B cell (primary cell): ENCODE measurements at regions not wholly inside any gene's neighbourhood (a gene's known extent, or its start where the extent isn't known, plus 50 kb on each side); places are given as distances from the start of the nearest gene placed in this dataset.

Experiments used
- ATAC-seq: fragments of 200-7000 bp; cut with Tn5 transposase; one replicate; pipeline ENCODE4 v1.10.0; 2021; ENCODE audit warnings: low read depth, mild to moderate bottlenecking, moderate number of reproducible peaks, moderate library complexity
- CTCF ChIA-PET: fragments of 350-600 bp; sonication (Branson Sonifier 250); formaldehyde crosslinking; loops from one replicate; lab custom pipeline; 2021; ENCODE audit warnings: antibody characterized with exemption, inconsistent platforms; lab: Charles Lee
- POLR2A ChIA-PET: fragments of 350-600 bp; sonication (Branson Sonifier 250); formaldehyde crosslinking; loops from one replicate; lab custom pipeline; 2021; ENCODE audit warnings: antibody characterized with exemption; lab: Charles Lee
- DNase-seq: peaks from one replicate; pipeline ENCODE4 v3.0.0; 2013
- H2AFZ ChIP-seq: 2 replicates; pipeline ENCODE4 v1.6.1; 2012; ENCODE audit warnings: mild to moderate bottlenecking, low read depth, low read length; ENCODE audit not compliant: insufficient read depth, poor library complexity, severe bottlenecking
- H3K27ac ChIP-seq, 2 donors: 1 replicate in 1 of 2; 2 replicates in 1 of 2; pipeline ENCODE4 v1.5.1; 2012 to 2013; ENCODE audit warnings: low read length in 2 of 2, mild to moderate bottlenecking in 2 of 2, moderate library complexity in 1 of 2
- H3K27me3 ChIP-seq, 4 experiments: fragments of 200-600 bp in 1 of 4; sonication (generic) in 1 of 4; replicated peaks in 1 of 4; 1 replicate in 2 of 4; 2 replicates in 2 of 4; pipeline versions ENCODE4 v1.6.1 to v1.7.0; 2013 to 2016; ENCODE audit warnings: low read length in 3 of 4, mild to moderate bottlenecking in 2 of 4, mixed read lengths in 1 of 4, moderate library complexity in 1 of 4; ENCODE audit not compliant: insufficient read depth in 4 of 4, control insufficient read depth in 3 of 4; ENCODE audit errors: control extremely low read depth in 1 of 4
- H3K36me3 ChIP-seq, 2 experiments: replicated peaks in 1 of 2; 1 replicate in 1 of 2; 2 replicates in 1 of 2; pipeline versions ENCODE4 v1.6.1 to v1.7.1; 2013; ENCODE audit warnings: low read length in 1 of 2; ENCODE audit not compliant: insufficient read depth in 2 of 2, control insufficient read depth in 1 of 2; ENCODE audit errors: control extremely low read depth in 1 of 2, extremely low read depth in 1 of 2
- H3K4me1 ChIP-seq, 2 donors: fragments of 200-600 bp in 1 of 2; sonication (generic) in 1 of 2; 1 replicate in 1 of 2; 2 replicates in 1 of 2; pipeline versions ENCODE4 v1.5.1 to v1.6.1; 2013 to 2017; ENCODE audit warnings: low read length in 2 of 2; ENCODE audit not compliant: control insufficient read depth in 2 of 2, insufficient read depth in 2 of 2
- H3K4me2 ChIP-seq: replicated peaks from 2 replicates; pipeline ENCODE3; 2012; ENCODE audit warnings: mild to moderate bottlenecking, low read depth, low read length; ENCODE audit not compliant: poor library complexity, severe bottlenecking
- H3K4me3 ChIP-seq, 5 experiments: fragments of 200-600 bp in 1 of 5; sonication (generic) in 1 of 5; 1 replicate in 3 of 5; 2 replicates in 2 of 5; pipeline versions ENCODE4 v1.5.1 to v1.7.0; 2011 to 2016; ENCODE audit warnings: low read length in 4 of 5, mild to moderate bottlenecking in 4 of 5, low read depth in 2 of 5, control low read depth in 1 of 5, moderate library complexity in 1 of 5; ENCODE audit not compliant: insufficient read depth in 1 of 5; ENCODE audit errors: control extremely low read depth in 1 of 5, extremely low read depth in 1 of 5
- H3K79me2 ChIP-seq: fragments of 200-600 bp; sonication (generic); one replicate; pipeline ENCODE4 v1.6.0; 2016; ENCODE audit warnings: low read length; ENCODE audit not compliant: control insufficient read depth, insufficient read depth
- H3K9ac ChIP-seq: fragments of 200-600 bp; sonication (generic); 2 replicates; pipeline ENCODE4 v1.6.1; 2017; ENCODE audit warnings: mild to moderate bottlenecking, low read length, moderate library complexity
- H3K9me3 ChIP-seq, 3 donors: one replicate each; pipeline versions ENCODE4 v1.6.1 to v1.7.1; 2013; ENCODE audit warnings: low read length in 2 of 3; ENCODE audit not compliant: control insufficient read depth in 2 of 3, insufficient read depth in 1 of 3; ENCODE audit errors: control extremely low read depth in 1 of 3
- H4K20me1 ChIP-seq: 2 replicates; pipeline ENCODE4 v1.6.0; 2012; ENCODE audit warnings: mild to moderate bottlenecking, low read length; ENCODE audit not compliant: insufficient read depth, control insufficient read depth, poor library complexity, severe bottlenecking
- H3K27ac Mint-ChIP-seq: one replicate; pipeline ENCODE4 v1.8.0; 2021; ENCODE audit warnings: mixed read lengths
- H3K27me3 Mint-ChIP-seq: one replicate; pipeline ENCODE4 v1.8.0; 2021; ENCODE audit warnings: mixed read lengths
- H3K4me1 Mint-ChIP-seq: one replicate; pipeline ENCODE4 v1.8.0; 2021; ENCODE audit warnings: mixed read lengths
- H3K4me3 Mint-ChIP-seq: one replicate; pipeline ENCODE4 v1.8.0; 2021; ENCODE audit warnings: mixed read lengths
- H3K9me3 Mint-ChIP-seq: one replicate; pipeline ENCODE4 v1.8.0; 2022; ENCODE audit warnings: mixed read lengths; ENCODE audit not compliant: insufficient read depth
- EZH2 ChIP-seq: IDR thresholded peaks from 2 replicates; pipeline ENCODE4 v1.6.1; 2012; ENCODE audit warnings: borderline replicate concordance, low read depth, mild to moderate bottlenecking, moderate library complexity, low read length; ENCODE audit not compliant: insufficient read depth, poor library complexity, severe bottlenecking
- whole genome bisulfite sequencing: methylation state at CpG from one replicate; pipeline ENCODE4 v1.1.5; 2013; ENCODE audit warnings: missing lambda C conversion rate; ENCODE audit not compliant: insufficient coverage; 5-methylcytosine and 5-hydroxymethylcytosine counted together
- intact Hi-C: fragments of 100-400 bp; cut with micrococcal nuclease; formaldehyde crosslinking; loops from one replicate; pipeline ENCODE4 v1.10.0; 2022
- TF ChIP-seq, protein P1 (sequence below): fragments of 200-600 bp; IDR thresholded peaks from one replicate; pipeline ENCODE4 v1.8.0; 2022; ENCODE audit warnings: antibody characterized with exemption, mild to moderate bottlenecking

DNA sequence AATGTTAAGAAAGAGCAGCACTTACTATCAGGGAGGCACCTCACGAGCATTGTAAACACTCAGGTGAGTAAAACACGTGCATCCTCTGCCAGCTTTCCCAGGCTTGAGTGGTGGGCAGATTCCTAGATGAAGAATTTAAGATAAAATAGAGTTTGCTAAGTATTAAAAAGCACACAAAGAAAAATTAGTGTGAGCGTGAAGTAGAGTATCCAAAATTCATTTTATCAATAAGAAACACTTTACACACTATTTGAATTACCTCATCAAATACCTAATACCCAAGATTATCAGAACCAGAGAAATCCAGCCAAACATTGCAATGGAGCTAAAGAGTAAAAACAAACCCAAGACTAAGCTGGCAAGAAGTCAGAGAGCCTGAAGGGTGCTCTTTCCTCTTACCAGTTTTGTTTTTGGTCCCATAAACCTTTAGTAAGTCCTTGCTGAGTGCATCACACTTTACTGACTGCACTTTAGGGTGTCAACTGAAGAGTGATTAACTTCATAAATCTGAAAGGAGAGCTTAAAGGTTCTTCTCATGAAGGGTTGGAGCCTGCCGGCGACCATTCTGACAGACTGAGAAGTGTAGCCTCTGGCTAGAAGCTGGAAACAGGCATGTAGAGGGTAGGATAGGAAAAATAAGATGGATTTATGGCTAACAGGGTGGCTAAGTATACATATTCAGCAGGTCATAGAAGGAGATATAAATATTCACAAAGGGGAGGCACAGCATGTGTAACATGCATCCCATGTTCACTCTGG, 151.1 kb downstream of the SLC7A11 start:
- Mint-ChIP-seq H3K4me3 (no peak overlapping the region), H3K4me1 (no peaks in the 10 kb centered on the region), H3K9me3 (no peaks in the 10 kb centered on the region), H3K27ac (no peak overlapping the region), H3K27me3 (peaks cover 31% of the 10 kb centered on the region)
- TF ChIP-seq, protein P1, sequence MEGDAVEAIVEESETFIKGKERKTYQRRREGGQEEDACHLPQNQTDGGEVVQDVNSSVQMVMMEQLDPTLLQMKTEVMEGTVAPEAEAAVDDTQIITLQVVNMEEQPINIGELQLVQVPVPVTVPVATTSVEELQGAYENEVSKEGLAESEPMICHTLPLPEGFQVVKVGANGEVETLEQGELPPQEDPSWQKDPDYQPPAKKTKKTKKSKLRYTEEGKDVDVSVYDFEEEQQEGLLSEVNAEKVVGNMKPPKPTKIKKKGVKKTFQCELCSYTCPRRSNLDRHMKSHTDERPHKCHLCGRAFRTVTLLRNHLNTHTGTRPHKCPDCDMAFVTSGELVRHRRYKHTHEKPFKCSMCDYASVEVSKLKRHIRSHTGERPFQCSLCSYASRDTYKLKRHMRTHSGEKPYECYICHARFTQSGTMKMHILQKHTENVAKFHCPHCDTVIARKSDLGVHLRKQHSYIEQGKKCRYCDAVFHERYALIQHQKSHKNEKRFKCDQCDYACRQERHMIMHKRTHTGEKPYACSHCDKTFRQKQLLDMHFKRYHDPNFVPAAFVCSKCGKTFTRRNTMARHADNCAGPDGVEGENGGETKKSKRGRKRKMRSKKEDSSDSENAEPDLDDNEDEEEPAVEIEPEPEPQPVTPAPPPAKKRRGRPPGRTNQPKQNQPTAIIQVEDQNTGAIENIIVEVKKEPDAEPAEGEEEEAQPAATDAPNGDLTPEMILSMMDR, result no peak
- TF ChIP-seq EZH2, result no peak
- no peaks in the 10 kb centered on the region for H3K79me2 ChIP-seq
- intact Hi-C loops, result loop anchor here (1.0 to 5.0 kb wide), 2 partner anchors 56 to 91 kb away; no protein-coding TSS in a partner anchor
- no peak overlapping the region for H3K4me2 ChIP-seq
- no peaks in the 10 kb centered on the region for H3K4me1 ChIP-seq
- H3K36me3 ChIP-seq, result no peaks in the 10 kb centered on the region
- H3K4me3 ChIP-seq, result no peak overlapping the region
- no peaks in the 10 kb centered on the region for H3K9me3 ChIP-seq
- DNase-seq, result no peak
- ChIA-PET POLR2A (no interaction called here), CTCF (interaction anchor here (0.7 to 4.4 kb wide), 20 partner anchors 10 to 590 kb away, joined by 3 to 33 read pairs (median 5); partner anchors contain the start of gene SLC7A11)
- 100% methylated on average over 2 of the region's 5 CpGs for WGBS
- no peaks in the 10 kb centered on the region for H4K20me1 ChIP-seq
- H3K27me3 ChIP-seq, result peaks cover 0 to 5% (median 0%) of the 10 kb centered on the region in 4 experiments
- H2AFZ ChIP-seq, result no peak overlapping the region
- H3K9ac ChIP-seq, result no peak overlapping the region
- H3K27ac ChIP-seq, result no peak overlapping the region
- no peak for ATAC-seq
